CD14-positive monocyte (primary cell): ENCODE measurements at regions not wholly inside any gene's neighbourhood (a gene's known extent, or its start where the extent isn't known, plus 50 kb on each side); places are given as distances from the start of the nearest gene placed in this dataset.

Experiments
- DNase-seq, 3 donors: peaks; one replicate each; pipeline ENCODE4 v3.0.0-alpha.2; 2011 to 2022
- H2AFZ ChIP-seq: 2 replicates; pipeline ENCODE4 v1.6.0; 2012; ENCODE audit warnings: mild to moderate bottlenecking, low read depth, low read length, inconsistent platforms; ENCODE audit not compliant: insufficient read depth, poor library complexity, severe bottlenecking
- H3K27ac ChIP-seq, 2 donors: 1 replicate in 1 of 2; 2 replicates in 1 of 2; pipeline ENCODE4 v1.5.1; 2012 to 2013; ENCODE audit warnings: low read length in 2 of 2, control low read depth in 1 of 2, inconsistent platforms in 1 of 2, low read depth in 1 of 2, mild to moderate bottlenecking in 1 of 2
- H3K27me3 ChIP-seq, 2 donors: one replicate each; pipeline versions ENCODE4 v1.6.0 to v1.6.1; 2011 to 2013; ENCODE audit warnings: low read length in 2 of 2; ENCODE audit not compliant: control insufficient read depth in 2 of 2, insufficient read depth in 2 of 2
- H3K36me3 ChIP-seq, 2 donors: replicated peaks in 1 of 2; 1 replicate in 1 of 2; 2 replicates in 1 of 2; pipeline versions ENCODE4 v1.5.1 to v1.6.1; 2012 to 2013; ENCODE audit warnings: low read length in 2 of 2, control low read depth in 1 of 2, inconsistent platforms in 1 of 2, mild to moderate bottlenecking in 1 of 2; ENCODE audit not compliant: insufficient read depth in 2 of 2, control insufficient read depth in 1 of 2
- H3K4me1 ChIP-seq, 2 donors: 1 replicate in 1 of 2; 2 replicates in 1 of 2; pipeline versions ENCODE4 v1.5.1 to v1.6.1; 2012 to 2013; ENCODE audit warnings: low read length in 2 of 2, control low read depth in 1 of 2, inconsistent platforms in 1 of 2, mild to moderate bottlenecking in 1 of 2, moderate library complexity in 1 of 2; ENCODE audit not compliant: insufficient read depth in 2 of 2, control insufficient read depth in 1 of 2
- H3K4me2 ChIP-seq: replicated peaks from 2 replicates; pipeline ENCODE3; 2012; ENCODE audit warnings: low read length, moderate library complexity, mild to moderate bottlenecking; ENCODE audit not compliant: poor library complexity, severe bottlenecking; ENCODE audit errors: extremely low read depth
- H3K4me3 ChIP-seq, 3 experiments: fragments of 200-600 bp in 1 of 3; sonication (generic) in 1 of 3; replicated peaks in 1 of 3; 1 replicate in 2 of 3; 2 replicates in 1 of 3; pipeline ENCODE4 v1.5.1; 2011 to 2013; ENCODE audit warnings: low read length in 3 of 3, mild to moderate bottlenecking in 3 of 3, control low read depth in 2 of 3, low read depth in 2 of 3, inconsistent platforms in 1 of 3, moderate library complexity in 1 of 3
- H3K79me2 ChIP-seq: 2 replicates; pipeline ENCODE4 v1.6.0; 2012; ENCODE audit warnings: mild to moderate bottlenecking, control low read depth, inconsistent platforms, low read length, moderate library complexity; ENCODE audit not compliant: insufficient read depth
- H3K9ac ChIP-seq: 2 replicates; pipeline ENCODE4 v1.6.0; 2017; ENCODE audit warnings: low read length, mild to moderate bottlenecking; ENCODE audit not compliant: insufficient read depth, poor library complexity, severe bottlenecking
- H3K9me3 ChIP-seq, 2 donors: replicated peaks in 1 of 2; 1 replicate in 1 of 2; 2 replicates in 1 of 2; pipeline versions ENCODE4 v1.5.1 to v1.6.1; 2012 to 2013; ENCODE audit warnings: low read length in 2 of 2, control low read depth in 1 of 2; ENCODE audit not compliant: control insufficient read depth in 1 of 2, insufficient read depth in 1 of 2
- H4K20me1 ChIP-seq: 2 replicates; pipeline ENCODE4 v1.6.0; 2012; ENCODE audit warnings: mild to moderate bottlenecking, low read length, control low read depth, moderate library complexity; ENCODE audit not compliant: insufficient read depth
- H3K27ac Mint-ChIP-seq, 7 donors: one replicate each; pipeline ENCODE4 v1.8.0; 2020; ENCODE audit warnings: mild to moderate bottlenecking in 7 of 7, mixed read lengths in 7 of 7, moderate library complexity in 6 of 7, inconsistent platforms in 2 of 7
- H3K27me3 Mint-ChIP-seq, 3 donors: one replicate each; pipeline ENCODE4 v1.8.0; 2021 to 2022; ENCODE audit warnings: low read depth in 3 of 3, mild to moderate bottlenecking in 3 of 3, mixed read lengths in 3 of 3, moderate library complexity in 3 of 3, inconsistent platforms in 1 of 3
- H3K36me3 Mint-ChIP-seq, 2 donors: one replicate each; pipeline ENCODE4 v1.8.0; 2020; ENCODE audit warnings: mixed read lengths in 2 of 2, inconsistent platforms in 1 of 2, mild to moderate bottlenecking in 1 of 2
- H3K4me1 Mint-ChIP-seq: one replicate; pipeline ENCODE4 v1.8.0; 2020; ENCODE audit warnings: mild to moderate bottlenecking, mixed read lengths
- H3K4me3 Mint-ChIP-seq, 2 donors: one replicate each; pipeline ENCODE4 v1.8.0; 2020; ENCODE audit warnings: mild to moderate bottlenecking in 2 of 2, mixed read lengths in 2 of 2, moderate library complexity in 1 of 2
- H3K9me3 Mint-ChIP-seq, 7 donors: one replicate each; pipeline ENCODE4 v1.8.0; 2020 to 2022; ENCODE audit warnings: mixed read lengths in 7 of 7, mild to moderate bottlenecking in 6 of 7, moderate library complexity in 6 of 7, inconsistent platforms in 2 of 7
- CTCF ChIP-seq: fragments of 200-600 bp; IDR thresholded peaks from one replicate; pipeline ENCODE4 v1.8.0; 2022; ENCODE audit warnings: antibody characterized with exemption, mild to moderate bottlenecking
- WGBS: methylation state at CpG from one replicate; pipeline ENCODE4 v1.1.5; 2013; ENCODE audit warnings: missing lambda C conversion rate; ENCODE audit not compliant: insufficient coverage; 5-methylcytosine and 5-hydroxymethylcytosine counted together
- intact Hi-C, 2 donors: fragments of 100-400 bp; cut with micrococcal nuclease; formaldehyde crosslinking; loops; one replicate each; pipeline versions ENCODE4 v1.15.0 to v1.15.1; 2023

- Histone ChIP-seq H3K9me3 (no peaks in the 10 kb centered on the region), H3K79me2 (no peaks in the 10 kb centered on the region), H3K9ac (no peak overlapping the region), H3K4me2 (no peak overlapping the region), H3K36me3 (no peaks in the 10 kb centered on the region), H3K4me1 (no peaks in the 10 kb centered on the region), H3K4me3 (no peak overlapping the region), H3K27ac (no peak overlapping the region), H2AFZ (no peak overlapping the region), H4K20me1 (no peaks in the 10 kb centered on the region), H3K27me3 (no peaks in the 10 kb centered on the region)
- H3K27ac Mint-ChIP-seq = no peak overlapping the region
- H3K36me3 Mint-ChIP-seq = no peaks in the 10 kb centered on the region
- H3K27me3 Mint-ChIP-seq = no peaks in the 10 kb centered on the region
- no peaks in the 10 kb centered on the region for H3K4me1 Mint-ChIP-seq
- no peak overlapping the region for H3K4me3 Mint-ChIP-seq
- intact Hi-C loops = no loop called here
- H3K9me3 Mint-ChIP-seq = peaks cover 0 to 8% (median 3%) of the 10 kb centered on the region in 7 donors
- DNase-seq = no peak
- no peak for TF ChIP-seq CTCF
Observed at GRCh38 chr2:66899648-66900047, 464.7 kb downstream of the MEIS1 start.

GRCh38 chr2:66901344-66901743 is 466.4 kb downstream of the MEIS1 start:
- no peak overlapping the region for H3K4me2 ChIP-seq
- Mint-ChIP-seq H3K27me3 (peaks cover 0 to 1% (median 0%) of the 10 kb centered on the region in 3 donors), H3K9me3 (peaks cover 2 to 14% (median 8%) of the 10 kb centered on the region in 7 donors), H3K36me3 (no peaks in the 10 kb centered on the region), H3K27ac (no peak overlapping the region), H3K4me1 (no peaks in the 10 kb centered on the region), H3K4me3 (no peak overlapping the region)
- no peaks in the 10 kb centered on the region for H3K36me3 ChIP-seq
- H3K4me1 ChIP-seq = no peaks in the 10 kb centered on the region
- no peak for TF ChIP-seq CTCF
- WGBS = 83% methylated on average over 3 of the region's 3 CpGs
- no peak overlapping the region for H3K4me3 ChIP-seq
- H3K27ac ChIP-seq = no peak overlapping the region
- H3K79me2 ChIP-seq = no peaks in the 10 kb centered on the region
- no peak overlapping the region for H2AFZ ChIP-seq
- peaks cover 0 to 4% of the 10 kb centered on the region in 2 donors for H3K9me3 ChIP-seq
- no peaks in the 10 kb centered on the region for H4K20me1 ChIP-seq
- no peak for DNase-seq
- H3K9ac ChIP-seq = no peak overlapping the region
- no peaks in the 10 kb centered on the region for H3K27me3 ChIP-seq
- intact Hi-C loops = no loop called here
